Subcutaneous abdominal adipose tissue (tissue), 5 donors: ENCODE measurements at regions not wholly inside any gene's neighbourhood (a gene's known extent, or its start where the extent isn't known, plus 50 kb on each side); places are given as distances from the start of the nearest gene placed in this dataset.
A peak's percentile ranks its signal among the peaks of the same experiment; 100 is the strongest.

Source experiments
- H3K27ac ChIP-seq: one replicate; pipeline ENCODE4 v1.7.0; 2013; ENCODE audit warnings: low read depth, mild to moderate bottlenecking, inconsistent platforms, low read length, moderate library complexity
- H3K27me3 ChIP-seq, 5 donors: one replicate each; pipeline ENCODE4 v1.7.0; 2013; ENCODE audit warnings: low read length in 5 of 5, inconsistent platforms in 1 of 5; ENCODE audit not compliant: control insufficient read depth in 5 of 5, insufficient read depth in 4 of 5
- H3K36me3 ChIP-seq, 5 donors: one replicate each; pipeline ENCODE4 v1.7.0; 2013; ENCODE audit warnings: low read length in 5 of 5; ENCODE audit not compliant: control insufficient read depth in 5 of 5, insufficient read depth in 5 of 5
- H3K4me1 ChIP-seq, 5 donors: one replicate each; pipeline ENCODE4 v1.7.0; 2013; ENCODE audit warnings: low read length in 5 of 5, mild to moderate bottlenecking in 3 of 5, moderate library complexity in 1 of 5; ENCODE audit not compliant: control insufficient read depth in 5 of 5, insufficient read depth in 5 of 5
- H3K4me3 ChIP-seq, 5 donors: one replicate each; pipeline ENCODE4 v1.7.0; 2013; ENCODE audit warnings: low read length in 5 of 5, low read depth in 1 of 5
- H3K9ac ChIP-seq, 5 donors: one replicate each; pipeline ENCODE4 v1.7.0; 2013; ENCODE audit warnings: low read length in 5 of 5, mild to moderate bottlenecking in 4 of 5, moderate library complexity in 3 of 5
- H3K9me3 ChIP-seq, 5 donors: one replicate each; pipeline ENCODE4 v1.7.0; 2013; ENCODE audit warnings: low read length in 5 of 5; ENCODE audit not compliant: control insufficient read depth in 5 of 5
- donor health status: healthy.
- donor health status: healthy.
- donor health status: healthy.
- donor health status: healthy.
- donor health status: healthy.

DNA sequence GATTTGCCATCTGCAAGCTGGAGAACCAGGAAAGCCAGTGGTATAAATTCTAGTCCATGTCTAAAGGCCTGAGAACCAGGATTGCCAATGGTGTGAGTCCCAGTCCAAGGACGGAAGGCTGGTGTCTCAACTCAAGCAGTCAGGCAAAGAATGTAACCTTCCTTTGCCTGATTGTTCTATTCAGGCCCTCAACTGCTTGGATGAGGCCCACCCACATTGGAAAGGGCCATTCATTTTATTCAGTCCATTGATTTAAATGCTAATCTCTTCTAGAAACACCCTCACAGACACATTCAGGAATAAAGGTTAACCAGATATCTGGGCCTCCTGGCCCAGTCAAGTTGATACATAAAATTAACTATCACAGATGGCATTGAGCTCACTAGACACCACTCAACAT is 427.8 kb downstream of the ZNF608 start:
- Histone ChIP-seq H3K4me1 (no peaks in the 10 kb centered on the region), H3K9ac (no peak overlapping the region), H3K4me3 (no peak overlapping the region), H3K27me3 (no peaks in the 10 kb centered on the region), H3K9me3 (no peaks in the 10 kb centered on the region), H3K36me3 (no peaks in the 10 kb centered on the region), H3K27ac (no peak overlapping the region)

DNA sequence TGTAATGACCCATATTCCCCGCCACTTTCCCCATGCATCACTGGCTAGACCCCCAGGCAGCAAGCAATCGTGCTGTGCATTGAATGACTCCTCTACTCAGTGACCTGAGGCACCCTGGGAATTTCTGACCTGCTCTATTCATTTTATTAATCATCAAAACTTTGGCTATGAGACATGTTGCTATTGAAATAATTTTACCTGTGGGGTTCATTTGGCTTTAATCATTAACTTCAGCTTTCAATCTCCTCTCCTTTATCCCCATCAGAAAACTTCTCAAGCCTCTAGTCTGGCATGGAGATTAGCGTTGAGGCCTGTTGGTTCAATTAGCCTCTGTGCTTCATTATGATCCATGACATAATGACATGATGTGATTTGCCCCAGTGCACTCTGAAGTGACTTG is 429.0 kb downstream of the ZNF608 start:
- Histone ChIP-seq H3K36me3 (no peaks in the 10 kb centered on the region), H3K4me3 (no peak overlapping the region), H3K9me3 (no peaks in the 10 kb centered on the region), H3K27ac (no peak overlapping the region), H3K4me1 (no peaks in the 10 kb centered on the region), H3K9ac (no peak overlapping the region), H3K27me3 (no peaks in the 10 kb centered on the region)

- Histone ChIP-seq H3K9me3 (no peaks in the 10 kb centered on the region), H3K4me1 (no peaks in the 10 kb centered on the region), H3K9ac (no peak overlapping the region), H3K4me3 (no peak overlapping the region), H3K36me3 (no peaks in the 10 kb centered on the region), H3K27ac (no peak overlapping the region), H3K27me3 (no peaks in the 10 kb centered on the region)
These were observed 430.6 kb downstream of the ZNF608 start for GRCh38 chr5:124315741-124316415.

GRCh38 chr5:124310453-124310852 is 436.0 kb downstream of the ZNF608 start:
- H3K4me1 ChIP-seq, result peaks cover 0 to 15% (median 6%) of the 10 kb centered on the region in 5 donors
- no peaks in the 10 kb centered on the region for H3K9me3 ChIP-seq
- H3K27ac ChIP-seq, result no peak overlapping the region
- no peaks in the 10 kb centered on the region for H3K27me3 ChIP-seq
- H3K9ac ChIP-seq, result no peak overlapping the region
- H3K4me3 ChIP-seq, result no peak overlapping the region
- H3K36me3 ChIP-seq, result no peaks in the 10 kb centered on the region

DNA sequence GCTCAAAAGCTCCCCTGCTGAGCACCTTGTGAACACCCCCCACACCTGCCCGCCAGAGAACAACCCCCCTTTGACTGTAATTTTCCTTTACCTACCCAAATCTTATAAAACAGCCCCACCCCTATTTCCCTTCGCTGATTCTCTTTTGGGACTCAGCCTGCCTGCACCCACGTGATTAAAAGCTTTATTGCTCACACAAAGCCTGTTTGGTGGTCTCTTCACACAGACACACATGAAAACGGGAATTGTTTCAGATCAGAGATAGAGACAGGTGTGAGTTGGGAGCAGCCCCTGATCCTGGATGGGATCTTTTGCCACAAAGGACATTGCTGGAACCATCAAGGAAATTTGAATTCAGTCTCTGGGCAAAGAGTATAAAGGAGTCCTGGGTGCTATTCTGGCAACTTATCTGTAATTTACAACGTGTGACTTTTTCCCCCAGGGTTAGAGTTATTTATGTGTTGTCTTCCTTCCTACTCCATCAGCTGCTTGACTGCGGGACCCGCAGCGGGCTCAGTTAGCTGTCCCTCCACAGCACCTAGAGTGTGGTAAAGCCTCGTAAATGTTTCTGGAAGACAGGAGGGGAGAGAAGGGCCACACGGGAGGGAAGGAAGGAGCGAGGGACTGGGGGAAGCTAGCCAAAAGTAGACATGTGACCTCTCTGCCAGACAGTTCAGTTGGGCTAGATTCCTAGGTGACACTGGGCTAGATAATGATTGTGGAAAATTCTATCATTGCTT is 437.0 kb downstream of the ZNF608 start:
- H3K36me3 ChIP-seq, result no peaks in the 10 kb centered on the region
- no peaks in the 10 kb centered on the region for H3K9me3 ChIP-seq
- H3K27ac ChIP-seq, result no peak overlapping the region
- H3K27me3 ChIP-seq, result no peaks in the 10 kb centered on the region
- H3K4me3 ChIP-seq, result no peak overlapping the region
- H3K4me1 ChIP-seq, result peaks cover 0 to 15% (median 6%) of the 10 kb centered on the region in 5 donors
- H3K9ac ChIP-seq, result peak overlapping the region in 2 of 5 donors; percentile 4 to 35

DNA sequence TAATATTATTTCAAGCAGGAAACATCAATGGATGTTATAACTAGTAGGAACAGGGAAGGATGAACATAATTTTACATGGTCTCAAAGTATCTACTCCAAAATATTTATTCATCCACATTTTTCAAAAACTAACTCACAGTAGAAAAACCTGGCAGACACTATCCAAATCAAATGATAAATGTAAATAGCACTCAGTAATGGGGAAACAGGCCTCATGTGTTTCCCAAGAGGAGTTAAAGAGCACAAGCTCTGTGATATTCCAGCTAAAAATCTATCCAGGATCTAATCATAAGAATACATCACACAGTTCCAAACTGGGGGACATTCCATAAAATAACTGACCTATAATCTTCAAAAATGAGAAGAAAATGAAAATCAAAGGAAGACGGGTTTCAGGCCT is 443.1 kb downstream of the ZNF608 start:
- Histone ChIP-seq H3K27ac (no peak overlapping the region), H3K27me3 (no peaks in the 10 kb centered on the region), H3K9me3 (no peaks in the 10 kb centered on the region), H3K4me1 (no peaks in the 10 kb centered on the region), H3K4me3 (no peak overlapping the region), H3K9ac (no peak overlapping the region), H3K36me3 (no peaks in the 10 kb centered on the region)

- H3K9ac ChIP-seq, result no peak overlapping the region
- no peaks in the 10 kb centered on the region for H3K9me3 ChIP-seq
- H3K4me1 ChIP-seq, result no peaks in the 10 kb centered on the region
- H3K27me3 ChIP-seq, result no peaks in the 10 kb centered on the region
- no peak overlapping the region for H3K27ac ChIP-seq
- H3K4me3 ChIP-seq, result no peak overlapping the region
- H3K36me3 ChIP-seq, result no peaks in the 10 kb centered on the region
These were observed 443.9 kb downstream of the ZNF608 start for GRCh38 chr5:124302533-124302932.

DNA sequence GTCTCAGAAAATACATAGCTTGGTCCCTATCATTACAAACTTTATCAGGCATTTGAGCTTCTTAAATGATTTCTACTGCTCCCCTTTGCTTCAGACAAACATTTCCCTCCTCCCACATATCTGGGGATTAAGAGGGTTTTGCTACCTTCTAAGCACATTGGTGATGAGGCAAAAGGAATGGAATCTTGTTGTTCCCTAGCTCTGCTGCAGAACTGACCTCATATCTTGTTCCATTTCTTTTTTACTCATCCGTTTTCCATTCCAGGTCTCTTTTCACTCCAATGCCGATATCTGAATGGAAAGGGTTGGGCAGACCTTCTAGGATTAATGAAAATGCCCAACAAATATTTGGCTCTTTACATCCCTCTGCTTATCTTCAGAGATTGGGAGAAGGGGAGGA is 444.6 kb downstream of the ZNF608 start:
- Histone ChIP-seq H3K9me3 (no peaks in the 10 kb centered on the region), H3K4me1 (no peaks in the 10 kb centered on the region), H3K27ac (no peak overlapping the region), H3K36me3 (no peaks in the 10 kb centered on the region), H3K27me3 (no peaks in the 10 kb centered on the region), H3K4me3 (no peak overlapping the region), H3K9ac (no peak overlapping the region)

DNA sequence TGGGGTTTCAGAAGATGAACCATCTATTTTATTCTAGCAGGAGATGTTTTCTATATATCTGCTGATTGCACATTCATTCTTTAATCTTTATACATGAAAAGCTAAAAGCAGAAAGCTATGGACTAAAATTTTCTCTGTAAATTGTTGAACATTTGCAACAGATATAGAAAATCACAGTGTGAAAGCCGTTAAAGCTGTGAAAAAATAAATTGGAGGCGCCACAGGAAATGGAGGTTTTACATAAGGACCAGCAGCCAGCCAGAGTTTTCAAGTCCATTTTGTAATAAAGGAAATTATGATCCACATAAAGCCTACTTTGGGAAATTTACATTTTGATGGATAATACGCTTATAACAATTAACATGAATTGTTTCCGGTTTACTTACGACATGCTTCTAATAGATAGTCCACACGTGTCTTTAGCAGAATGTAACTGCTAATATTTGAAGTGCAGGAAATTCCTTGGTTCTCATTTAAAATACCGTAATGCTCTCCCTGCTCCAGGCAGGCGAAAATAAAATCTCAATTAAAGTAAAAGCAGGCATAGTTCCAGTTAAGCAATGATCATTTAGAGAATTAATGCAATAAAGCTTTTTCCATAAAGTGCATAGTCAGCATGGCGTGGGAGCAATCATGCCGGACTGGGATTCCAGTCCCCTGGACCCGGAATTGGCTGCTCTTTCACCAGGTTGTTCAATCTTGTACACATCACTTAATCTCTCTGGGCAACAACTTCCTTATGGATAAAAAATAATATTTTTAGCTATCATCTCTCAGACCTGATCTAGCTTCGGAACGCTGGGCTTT is 445.4 kb downstream of the ZNF608 start:
- no peaks in the 10 kb centered on the region for H3K4me1 ChIP-seq
- H3K27ac ChIP-seq, result no peak overlapping the region
- no peaks in the 10 kb centered on the region for H3K9me3 ChIP-seq
- no peak overlapping the region for H3K9ac ChIP-seq
- H3K27me3 ChIP-seq, result no peaks in the 10 kb centered on the region
- H3K36me3 ChIP-seq, result no peaks in the 10 kb centered on the region
- no peak overlapping the region for H3K4me3 ChIP-seq

- Histone ChIP-seq H3K27ac (no peak overlapping the region), H3K4me3 (no peak overlapping the region), H3K9ac (no peak overlapping the region), H3K36me3 (no peaks in the 10 kb centered on the region), H3K4me1 (no peaks in the 10 kb centered on the region), H3K27me3 (no peaks in the 10 kb centered on the region), H3K9me3 (no peaks in the 10 kb centered on the region)
These were observed 448.6 kb downstream of the ZNF608 start for GRCh38 chr5:124297826-124298225.
